ENCODE measurements at regions not wholly inside any gene's neighbourhood (a gene's known extent, or its start where the extent isn't known, plus 50 kb on each side); places are given as distances from the start of the nearest gene placed in this dataset.

DNA sequence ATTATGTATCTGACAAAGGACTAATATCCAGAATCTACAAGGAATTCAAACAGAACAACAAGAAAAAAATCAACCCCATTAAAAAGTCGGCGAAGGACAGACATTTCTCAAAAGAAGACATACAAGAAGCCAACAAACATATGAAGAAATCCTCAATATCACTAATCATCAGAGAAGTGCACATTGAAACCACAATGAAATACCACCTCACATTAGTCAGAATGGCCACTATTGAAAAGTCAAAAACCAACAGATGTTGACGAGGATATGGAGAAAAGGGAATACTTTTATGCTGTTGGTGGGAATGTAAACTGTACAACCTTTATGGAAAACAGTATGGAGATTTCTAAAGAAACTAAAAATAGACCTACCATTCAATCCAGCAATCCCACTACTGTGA, 233.1 kb upstream of the PLSCR5 start:
- DNase-seq (ENCODE audit: low read depth): no peak

- DNase-seq (ENCODE audit: low read depth): no peak
Measured at GRCh38 chr3:146834917-146835316, 229.8 kb upstream of the PLSCR5 start.

GRCh38 chr3:146832857-146833458, 227.8 kb upstream of the PLSCR5 start:
- DNase-seq (ENCODE audit: low read depth): no peak

DNA sequence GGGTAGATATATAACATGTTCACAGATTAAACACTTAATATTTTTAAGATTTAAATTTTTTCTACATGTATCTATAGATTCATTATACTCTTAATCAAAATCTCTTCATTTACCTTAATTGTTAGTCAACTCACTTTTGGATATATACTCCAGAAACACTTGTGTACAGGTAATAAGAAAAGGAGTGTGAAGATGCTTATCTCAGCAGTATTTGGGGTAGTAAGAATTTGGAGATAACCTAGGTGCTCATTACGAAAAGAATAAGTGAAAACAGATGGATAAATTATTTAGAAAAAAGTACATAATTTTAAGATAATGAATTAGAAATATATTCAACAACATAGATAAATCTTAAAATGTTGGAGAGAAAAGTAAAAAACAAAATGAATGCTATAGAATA, 226.5 kb upstream of the PLSCR5 start:
- no peak for DNase-seq (ENCODE audit: low read depth)

GRCh38 chr3:146830231-146830630, 225.1 kb upstream of the PLSCR5 start:
- DNase-seq (ENCODE audit: low read depth): no peak

DNA sequence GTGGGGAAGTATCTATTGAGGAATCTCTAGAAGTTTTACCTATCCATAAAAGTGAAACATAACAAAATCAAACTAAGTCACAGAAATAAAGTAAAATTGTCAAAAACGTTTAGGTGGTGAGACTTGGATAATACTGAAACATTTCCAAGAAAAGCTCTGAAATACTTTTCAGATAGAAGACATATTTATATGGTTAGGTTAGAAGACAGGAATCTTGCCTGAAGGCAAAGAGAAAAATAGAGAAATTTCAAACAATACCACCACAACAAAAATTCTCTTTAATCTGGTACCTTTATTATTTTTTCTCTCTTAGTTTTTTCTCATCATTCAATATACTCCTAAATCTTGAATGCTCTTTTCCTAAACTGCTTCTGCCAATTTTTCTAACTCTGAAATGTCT, 222.7 kb upstream of the PLSCR5 start:
- DNase-seq (ENCODE audit: low read depth): no peak

GRCh38 chr3:146823622-146824021, 218.5 kb upstream of the PLSCR5 start:
- no peak for DNase-seq (ENCODE audit: low read depth)

DNA sequence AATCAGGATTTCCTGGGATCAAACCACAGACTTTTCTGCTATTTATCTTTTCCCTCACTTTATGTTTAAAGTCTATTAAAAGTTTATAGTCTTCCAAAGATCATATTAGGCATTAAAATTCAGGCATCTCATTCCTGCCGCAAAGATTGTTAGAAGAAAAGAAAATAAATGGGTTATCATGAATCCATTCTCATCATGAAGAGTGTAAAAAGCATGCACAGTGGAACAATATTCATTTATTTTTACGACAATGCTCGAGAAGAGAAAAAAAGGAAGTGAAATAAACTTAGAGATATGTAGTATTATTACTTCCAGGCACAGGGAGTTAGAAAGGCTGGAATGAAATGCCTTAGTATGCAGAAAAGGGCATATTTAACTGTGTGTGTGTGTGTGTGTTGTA, 213.7 kb upstream of the PLSCR5 start:
- DNase-seq (ENCODE audit: low read depth): no peak

- DNase-seq (ENCODE audit: low read depth): no peak
Measured at GRCh38 chr3:146818301-146818700, 213.2 kb upstream of the PLSCR5 start.

DNA sequence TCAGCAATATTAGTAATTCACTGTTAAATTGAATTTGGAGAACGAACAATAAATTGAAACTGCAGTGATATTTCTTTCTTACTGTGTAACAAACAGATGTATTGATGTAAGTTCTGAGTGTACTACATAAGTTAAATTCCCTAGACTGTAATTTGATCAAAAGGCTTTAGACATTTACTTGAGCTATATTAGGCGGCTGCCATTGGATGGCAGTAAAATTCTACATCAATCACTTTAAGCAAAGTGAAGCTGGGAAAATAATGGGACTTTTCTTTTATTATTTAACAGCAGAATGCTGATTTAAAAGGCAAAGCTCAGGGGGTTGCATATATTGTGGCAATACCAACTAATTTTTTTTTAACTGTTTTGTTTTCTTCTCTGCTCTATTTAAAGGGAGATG, 212.6 kb upstream of the PLSCR5 start:
- DNase-seq (ENCODE audit: low read depth): peak; percentile 39

DNA sequence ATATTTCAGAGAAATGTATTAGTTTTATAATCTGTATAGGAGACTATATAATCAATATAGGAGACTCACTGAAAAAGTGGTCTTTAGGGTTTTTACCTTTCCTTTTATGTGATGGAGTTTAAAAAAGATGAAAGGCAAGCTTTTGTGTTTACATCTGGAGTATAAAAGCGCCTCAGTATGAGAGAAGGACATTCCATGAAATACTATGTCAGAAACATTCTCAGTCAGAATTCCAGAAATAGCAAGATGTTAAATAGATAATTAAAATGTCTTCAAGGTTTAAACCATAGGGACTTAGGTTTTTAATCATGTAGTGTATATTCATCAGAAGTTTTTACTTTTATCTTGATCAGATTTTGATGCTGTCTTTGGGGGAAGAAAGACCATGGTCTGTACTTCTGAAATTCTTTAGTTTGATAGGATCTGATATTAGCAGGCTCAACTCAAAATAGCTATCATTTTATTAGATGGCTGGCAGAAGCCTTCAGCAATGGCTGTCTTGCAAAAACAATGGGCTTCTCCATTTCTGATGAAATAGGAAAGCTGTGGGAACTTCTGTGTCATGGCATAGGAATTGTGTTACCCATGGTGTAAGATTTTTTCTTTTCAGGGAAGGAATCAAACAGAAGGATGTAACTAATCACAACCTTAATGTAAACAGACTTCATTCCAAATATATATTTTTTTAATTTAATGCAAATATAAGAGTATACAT, 209.6 kb upstream of the PLSCR5 start:
- DNase-seq (ENCODE audit: low read depth): peak; percentile 51

DNA sequence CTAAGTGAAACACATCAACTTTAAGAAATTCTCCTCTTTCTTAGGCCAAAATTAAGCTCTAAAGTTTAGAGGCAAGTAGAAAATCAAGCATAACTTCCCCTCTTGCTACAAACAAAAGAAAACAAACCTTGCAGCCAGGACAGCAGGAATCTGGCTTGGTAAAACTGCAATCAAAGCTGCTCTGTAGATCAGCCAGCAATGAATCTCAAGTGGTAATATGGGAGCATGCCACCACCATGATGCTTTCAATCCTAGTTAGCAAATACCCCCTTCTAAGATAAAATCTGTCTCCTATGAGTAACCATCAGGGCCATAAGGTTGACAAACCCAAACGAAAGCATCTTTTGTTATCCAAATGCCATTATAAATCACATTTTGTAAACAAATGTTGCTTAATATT, 208.3 kb upstream of the PLSCR5 start:
- no peak for DNase-seq (ENCODE audit: low read depth)

DNA sequence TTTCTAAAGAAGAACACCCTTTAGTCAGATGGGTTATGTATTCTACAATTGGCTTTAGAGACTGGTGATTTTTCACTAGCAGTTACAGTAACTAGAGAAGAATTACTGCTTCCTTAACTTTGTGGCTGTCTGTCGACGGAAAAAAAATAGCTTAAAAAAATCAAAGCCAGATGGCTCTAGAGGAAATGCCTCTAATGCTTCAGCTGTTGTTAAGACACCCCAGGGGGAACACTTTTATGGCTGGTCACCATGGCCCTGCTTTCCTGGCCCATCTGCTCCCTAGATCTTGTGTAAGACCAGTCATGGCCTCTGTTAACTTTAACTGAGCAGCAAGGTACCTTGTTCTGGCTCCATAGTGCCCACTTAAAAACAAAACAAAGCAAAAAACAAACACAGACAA, 198.6 kb upstream of the PLSCR5 start:
- peak; percentile 93 for DNase-seq (ENCODE audit: low read depth)

DNA sequence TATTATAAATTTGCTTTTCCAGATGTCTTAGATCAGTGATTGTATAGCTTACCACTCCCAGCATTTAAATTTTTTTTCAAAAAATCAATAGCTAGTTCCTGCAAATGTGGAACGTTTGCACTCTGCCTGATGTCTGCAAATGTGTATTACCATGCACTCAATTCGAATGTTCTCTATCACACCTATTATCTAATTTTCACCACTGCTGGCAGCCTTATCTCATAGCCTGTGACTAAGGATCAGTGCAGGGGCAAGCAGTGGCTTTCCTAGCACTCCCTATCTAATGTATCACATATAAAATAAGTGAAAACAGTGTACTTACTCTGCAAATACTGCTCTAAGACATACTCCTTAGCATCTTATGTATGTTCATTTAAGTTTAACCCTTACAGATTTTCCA, 196.3 kb upstream of the PLSCR5 start:
- no peak for DNase-seq (ENCODE audit: low read depth)

DNA sequence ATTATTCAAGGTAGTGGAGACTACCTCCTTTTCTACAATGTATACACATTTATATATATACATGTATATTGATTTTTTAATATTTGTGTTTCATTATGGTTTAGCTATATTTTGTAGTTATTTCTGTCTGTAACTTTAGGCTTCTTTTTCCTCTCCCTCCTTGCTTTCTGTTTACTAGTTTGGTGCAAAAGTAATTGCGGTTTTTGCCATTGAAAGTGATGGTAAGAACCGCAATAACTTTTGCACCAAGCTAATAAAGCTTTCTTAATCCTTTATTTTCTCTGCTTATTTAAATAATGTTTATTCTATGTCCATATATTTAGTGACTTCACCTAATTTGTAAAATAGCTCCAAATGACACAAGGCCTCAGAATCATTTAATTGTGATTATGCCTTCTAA, 195.3 kb upstream of the PLSCR5 start:
- no peak for DNase-seq (ENCODE audit: low read depth)

- DNase-seq (ENCODE audit: low read depth): no peak
Measured at GRCh38 chr3:146796078-146796477, 190.9 kb upstream of the PLSCR5 start.

DNA sequence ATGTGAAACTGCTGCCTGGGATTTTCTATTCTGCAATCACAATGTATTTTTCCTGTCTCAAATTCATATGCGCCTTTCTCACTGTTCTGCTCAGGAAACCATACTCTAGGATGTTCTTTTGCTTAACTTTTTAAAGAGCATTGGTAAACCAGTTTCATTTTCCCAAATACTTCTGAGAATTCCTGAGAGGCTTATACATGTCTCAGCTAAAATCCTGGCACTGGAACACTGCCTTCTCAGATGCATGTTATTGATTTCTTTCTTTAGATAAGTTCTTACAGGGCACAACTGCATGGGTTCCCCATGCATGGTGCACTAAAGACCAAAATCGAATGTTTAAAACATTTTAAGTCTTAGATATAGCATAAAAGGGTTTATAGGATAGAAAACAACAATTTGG, 178.3 kb upstream of the PLSCR5 start:
- no peak for DNase-seq (ENCODE audit: low read depth)

DNA sequence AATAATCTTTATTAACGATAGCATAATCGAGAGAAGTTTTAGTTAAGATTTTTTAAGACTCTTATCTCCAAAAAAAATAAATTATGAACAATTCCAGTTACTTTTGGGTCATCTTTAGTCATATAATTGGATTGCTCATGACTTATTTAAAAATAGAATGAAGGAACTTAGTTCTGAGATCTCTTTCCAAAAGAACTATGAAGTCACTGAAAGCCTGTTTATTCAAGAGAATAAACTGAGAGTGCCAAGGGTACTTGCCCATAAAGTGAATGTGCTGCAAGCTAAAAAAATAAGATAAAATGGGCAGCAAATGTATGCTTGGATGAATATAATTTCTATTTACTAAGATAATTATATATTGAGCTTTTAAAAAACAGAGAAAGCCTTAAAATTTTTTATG, 176.5 kb upstream of the PLSCR5 start:
- DNase-seq (ENCODE audit: low read depth): no peak

GRCh38 chr3:146781059-146781458, 175.9 kb upstream of the PLSCR5 start:
- no peak for DNase-seq (ENCODE audit: low read depth)

GRCh38 chr3:146780251-146780650, 175.1 kb upstream of the PLSCR5 start:
- no peak for DNase-seq (ENCODE audit: low read depth)

DNA sequence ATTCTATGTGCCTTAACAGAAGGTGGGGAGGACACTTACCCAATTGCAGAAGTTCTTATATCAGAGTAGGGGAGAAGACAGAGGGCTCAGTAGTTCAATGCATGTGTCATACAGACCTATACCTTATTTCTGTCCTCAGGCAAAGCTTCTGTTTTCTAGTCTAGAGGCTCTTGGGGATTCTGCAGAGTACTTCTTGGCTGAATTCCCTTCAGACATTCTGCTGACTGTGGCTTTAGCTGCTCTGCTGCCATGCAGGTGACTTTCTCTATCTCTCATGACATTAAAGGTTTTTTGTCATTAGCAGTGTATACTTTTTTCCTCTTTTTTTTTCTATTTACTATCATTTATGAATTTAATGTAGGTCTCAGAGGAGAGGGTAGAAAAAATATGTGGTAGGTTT, 172.8 kb upstream of the PLSCR5 start:
- no peak for DNase-seq (ENCODE audit: low read depth)

GRCh38 chr3:146772211-146772743, 167.1 kb upstream of the PLSCR5 start:
- DNase-seq (ENCODE audit: low read depth): no peak

- DNase-seq (ENCODE audit: low read depth): no peak
Measured at GRCh38 chr3:146770881-146771280, 165.7 kb upstream of the PLSCR5 start.

DNA sequence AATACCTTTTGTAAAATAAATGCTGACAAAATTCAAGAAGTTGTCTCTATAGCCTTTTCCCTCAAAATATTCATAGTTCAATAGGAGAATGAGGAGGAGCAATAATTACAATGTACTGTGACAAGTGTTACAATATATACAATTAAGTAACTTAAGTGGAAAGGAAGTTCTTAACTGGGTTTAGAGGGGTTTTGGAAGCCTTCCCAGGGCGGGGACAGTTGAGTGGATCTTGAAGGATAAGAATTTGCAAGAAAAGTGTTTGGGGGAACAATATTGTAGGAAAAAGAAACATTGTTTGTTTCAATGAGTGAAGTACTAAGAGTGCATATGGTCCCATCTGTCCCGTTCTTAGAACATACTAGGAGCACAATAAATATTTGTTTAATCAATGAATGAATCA, 165.2 kb upstream of the PLSCR5 start:
- no peak for DNase-seq (ENCODE audit: low read depth)

Measured in GM04504 (cell line).